ENCODE measurements at regions not wholly inside any gene's neighbourhood (a gene's known extent, or its start where the extent isn't known, plus 50 kb on each side); places are given as distances from the start of the nearest gene placed in this dataset.
"Not testable (repeated sequence)": the region's sequence is repeated elsewhere in the genome, so short reads cannot be mapped to it uniquely, and the experiment has no call there.

DNA sequence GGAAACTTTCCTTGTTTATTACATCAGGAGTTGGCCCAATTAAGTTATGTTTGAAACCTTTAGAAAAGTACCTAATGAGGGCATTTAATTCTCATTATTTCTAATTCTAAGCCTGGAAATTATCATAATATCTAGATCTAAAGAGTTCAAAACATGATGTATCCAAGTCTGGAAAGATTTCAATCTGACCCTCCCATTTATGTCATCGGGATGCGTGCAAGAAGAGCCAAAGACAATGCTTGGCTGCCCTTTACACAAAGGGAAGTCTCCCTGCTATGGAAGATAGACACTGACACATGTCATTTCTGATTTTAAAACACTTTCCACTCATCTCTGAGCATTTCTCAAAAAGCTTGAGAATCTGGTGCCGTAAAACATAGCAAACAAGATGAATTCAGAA is 222.4 kb downstream of the ANTXR2 start:
- DNase-seq, result no peak

DNA sequence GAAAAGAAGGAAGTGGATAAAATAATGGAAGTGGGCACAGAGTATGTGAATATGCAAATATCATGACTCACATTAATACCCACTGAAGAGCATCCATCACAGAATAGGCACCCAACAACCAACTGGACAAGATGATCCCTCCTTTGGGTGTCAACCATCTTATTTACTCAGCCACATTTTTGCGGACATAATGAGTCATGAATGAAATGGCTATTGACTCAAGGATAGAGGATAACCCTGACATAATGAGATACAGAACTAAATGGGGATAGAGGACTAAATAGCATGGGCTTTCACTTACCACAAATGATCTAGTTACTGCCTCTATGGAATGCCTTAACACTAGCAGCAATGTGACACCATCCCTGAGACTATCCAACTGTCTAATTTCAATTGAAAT is 224.7 kb downstream of the ANTXR2 start:
- DNase-seq, result no peak

DNA sequence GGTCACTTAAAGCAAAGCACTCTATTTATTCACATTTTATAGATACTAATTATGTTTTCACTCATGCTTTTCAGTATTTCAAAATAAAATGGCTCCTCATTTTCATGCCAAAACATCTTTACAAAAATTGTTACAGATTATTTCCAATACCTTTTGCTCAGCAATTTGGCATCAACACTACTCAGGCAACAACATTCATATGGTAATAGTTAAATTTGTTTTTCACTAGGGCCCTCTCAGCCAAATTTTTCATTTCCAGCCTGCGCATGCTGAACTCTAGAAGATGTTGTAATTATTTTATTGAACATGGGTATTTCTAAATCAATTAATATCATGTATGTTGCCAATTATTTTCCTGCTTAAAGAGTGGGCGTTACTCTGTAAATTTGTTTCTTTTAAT is 225.6 kb downstream of the ANTXR2 start:
- DNase-seq, result peak; percentile 38

DNA sequence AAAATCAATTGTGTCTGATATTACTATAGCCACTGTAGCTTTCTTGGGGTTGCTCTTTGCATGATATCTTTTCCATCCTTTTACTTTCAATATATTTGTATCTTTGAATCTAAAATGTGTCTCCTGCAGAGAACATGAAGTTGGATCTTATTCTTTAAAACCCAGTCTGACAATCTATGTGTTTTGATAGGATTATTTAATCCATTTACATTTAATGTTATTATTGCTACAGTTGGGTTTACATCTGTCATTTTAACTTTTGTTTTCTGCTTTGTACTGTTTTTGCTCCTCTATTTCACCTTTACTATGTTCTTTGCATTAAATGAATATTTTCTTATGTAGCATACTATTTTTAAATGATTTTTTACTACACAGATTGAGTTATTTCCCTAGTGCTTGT is 230.9 kb downstream of the ANTXR2 start:
- no peak for DNase-seq

DNA sequence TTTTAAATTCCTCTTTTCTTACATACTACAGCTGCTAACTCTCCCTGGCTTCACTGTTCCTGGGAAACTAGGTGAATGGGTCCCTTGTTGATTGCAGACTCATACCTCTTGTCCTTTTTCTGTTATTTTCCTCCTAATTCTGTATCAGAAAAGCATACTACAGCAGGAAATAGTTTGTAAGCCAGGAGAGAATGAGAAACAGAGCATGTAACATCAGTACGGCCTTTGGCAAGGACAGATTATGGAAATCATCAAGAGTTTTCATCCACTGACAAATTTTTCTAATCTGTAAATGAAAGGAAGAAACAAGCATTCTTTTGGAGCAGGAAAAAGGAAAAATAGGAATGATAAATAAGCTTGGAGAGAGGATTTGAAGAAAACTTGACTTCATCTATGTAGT is 239.2 kb downstream of the ANTXR2 start:
- DNase-seq, result peak; percentile 15

DNA sequence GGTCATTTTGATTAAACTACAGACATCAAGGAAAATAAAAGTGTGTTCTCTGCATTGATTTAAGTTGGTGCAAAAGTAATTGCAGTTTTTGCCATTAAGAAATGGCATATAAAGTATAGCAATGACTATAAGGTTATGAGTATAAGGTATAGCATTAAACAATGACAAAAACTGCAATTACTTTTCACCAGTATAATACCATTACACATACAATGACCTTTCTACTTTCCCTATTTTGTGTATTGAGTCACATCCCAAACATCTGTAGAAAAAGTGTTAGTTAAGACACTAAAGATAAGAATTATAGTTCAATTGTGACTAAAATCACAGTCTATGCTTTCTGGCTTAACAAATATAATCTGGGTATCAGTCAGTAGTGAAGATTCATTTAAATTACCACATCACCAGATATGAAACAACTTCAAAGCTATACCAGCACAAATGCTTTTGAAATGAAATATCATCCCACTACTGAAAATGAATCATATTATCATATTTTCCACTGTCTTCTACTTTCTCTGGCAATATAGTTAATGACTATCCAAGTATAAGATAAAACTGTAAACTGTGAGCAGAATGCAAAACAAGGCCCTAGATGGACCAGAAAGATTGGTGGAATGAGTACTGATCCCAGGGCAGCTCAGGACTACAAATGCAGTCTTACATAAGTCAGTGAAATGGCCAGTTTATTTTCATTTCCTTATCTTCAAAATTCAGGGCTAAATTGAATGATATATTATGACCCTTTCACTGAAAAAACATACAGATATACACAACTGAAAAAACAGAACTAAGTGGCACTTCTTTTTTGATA is 241.1 kb downstream of the ANTXR2 start:
- DNase-seq, result no peak

DNA sequence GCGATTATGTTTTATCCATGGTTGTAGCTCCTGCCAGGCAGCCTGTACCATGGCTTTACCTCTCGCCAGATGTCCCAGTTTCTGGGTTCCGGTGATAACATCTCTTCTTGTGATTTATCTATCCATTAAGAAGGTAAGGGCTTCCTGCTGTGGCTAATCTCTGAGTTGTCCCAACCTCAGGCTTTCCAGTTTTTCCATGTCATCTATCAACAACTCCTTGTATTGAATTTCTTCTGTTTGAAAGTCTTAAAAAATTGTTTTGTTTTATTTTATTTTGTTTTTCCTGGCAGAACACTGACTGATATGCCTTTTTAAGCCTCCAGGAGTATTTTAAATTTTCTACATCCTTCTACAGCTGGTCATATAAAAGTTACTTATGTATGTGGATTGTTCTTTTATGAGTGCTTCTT is 241.9 kb downstream of the ANTXR2 start:
- no peak for DNase-seq

DNA sequence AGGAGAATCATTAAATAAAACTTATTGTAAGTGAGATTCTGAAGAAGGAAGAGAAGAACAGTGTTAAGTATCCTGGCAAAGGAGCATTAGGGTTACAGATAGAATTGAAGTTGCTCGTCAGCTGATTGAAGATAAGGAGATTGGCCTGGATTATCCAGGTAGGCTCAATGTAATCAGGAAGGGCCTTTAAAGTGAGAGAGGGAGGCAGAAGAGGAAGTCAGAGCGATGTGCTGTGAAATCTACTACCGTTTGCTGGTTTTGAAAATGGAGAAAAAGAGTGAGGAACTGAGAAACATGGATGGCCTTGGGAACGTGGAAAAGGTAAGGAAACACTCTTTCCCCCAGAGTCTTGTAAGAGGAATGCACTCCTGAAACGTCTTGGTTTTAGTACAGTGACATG is 245.7 kb downstream of the ANTXR2 start:
- DNase-seq, result no peak

DNA sequence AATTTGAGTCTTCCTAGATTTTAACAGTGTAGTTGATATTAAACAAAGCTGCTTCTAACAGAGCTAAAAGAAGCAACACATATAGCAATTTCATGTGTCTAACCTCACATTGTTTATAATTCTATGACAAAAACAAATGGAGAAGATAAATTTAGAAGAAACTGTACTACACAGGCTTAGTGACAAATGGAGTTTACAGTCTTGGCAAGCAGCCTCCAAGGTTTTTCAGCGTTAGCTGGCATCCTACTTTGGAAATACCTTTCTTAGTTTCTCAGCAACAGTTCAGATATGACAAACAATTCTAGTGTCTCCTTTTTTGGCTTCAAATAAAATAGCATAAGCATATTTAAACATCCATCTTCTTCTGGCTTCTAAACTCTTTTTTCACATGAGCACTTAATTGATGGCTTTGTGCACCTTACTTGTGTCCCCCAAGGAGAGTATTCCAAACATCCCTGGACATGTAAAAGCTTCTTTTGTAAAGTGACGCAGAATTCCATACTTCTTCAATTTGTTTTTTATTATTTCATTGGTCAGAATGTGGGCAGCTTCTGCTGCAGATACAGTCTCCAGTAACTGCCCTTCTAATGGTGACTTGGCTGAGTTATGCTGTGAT is 249.8 kb downstream of the ANTXR2 start:
- DNase-seq, result peak; percentile 52

DNA sequence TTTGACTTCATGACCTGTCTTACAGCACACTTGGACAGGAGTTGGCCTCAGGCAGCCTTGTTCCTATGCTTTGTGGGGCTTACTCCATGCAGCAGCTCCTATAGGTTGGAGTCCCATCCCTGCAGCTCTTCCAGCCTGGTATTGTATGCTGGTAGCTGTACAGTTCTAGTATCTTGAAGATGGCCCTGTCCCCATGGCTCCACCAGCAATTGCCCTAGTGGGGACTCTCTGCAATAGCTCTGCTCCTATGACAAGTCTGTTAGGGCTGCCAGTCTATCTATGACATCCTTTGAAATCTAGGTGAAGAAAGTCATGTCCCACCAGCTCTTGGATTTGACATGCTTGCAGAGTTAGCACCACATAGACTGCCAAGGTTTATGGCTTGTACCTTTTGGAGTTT is 252.6 kb downstream of the ANTXR2 start:
- no peak for DNase-seq

DNA sequence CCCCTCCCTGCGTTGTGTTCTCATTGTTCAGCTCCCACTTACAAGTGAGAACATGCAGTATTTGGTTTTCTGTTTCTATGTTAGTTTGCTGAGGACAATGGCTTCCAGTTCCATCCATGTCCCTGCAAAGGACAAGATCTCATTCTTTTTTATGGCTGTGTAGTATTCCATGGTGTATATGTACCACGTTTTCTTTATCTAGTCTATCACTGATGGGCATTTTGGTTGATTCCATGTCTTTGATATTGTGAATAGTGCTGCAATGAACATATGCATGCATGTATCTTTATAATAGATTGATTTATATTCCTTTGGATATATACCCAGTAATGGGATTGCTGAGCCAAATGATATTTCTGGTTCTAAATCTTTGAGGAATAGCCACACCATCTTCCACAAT is 265.1 kb downstream of the ANTXR2 start:
- DNase-seq, result not testable (repeated sequence)

DNA sequence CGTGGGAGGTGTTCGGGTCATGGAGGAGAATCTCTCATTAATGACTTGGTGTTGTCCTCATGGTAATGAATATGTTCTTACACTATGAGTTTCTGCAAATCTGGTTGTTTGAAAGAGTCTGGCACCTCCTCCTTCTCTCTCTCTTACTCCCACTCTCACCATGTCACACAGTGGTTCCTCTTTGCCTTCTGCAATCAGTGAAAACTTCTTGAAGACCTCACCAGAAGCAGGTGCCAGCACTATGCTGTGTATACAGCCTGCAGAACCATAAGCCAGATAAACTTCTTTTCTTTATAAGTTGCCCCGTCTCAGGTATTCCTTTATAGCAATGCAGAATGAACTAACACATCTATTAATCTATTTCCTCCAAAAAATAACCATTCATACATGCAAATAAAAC is 275.0 kb downstream of the ANTXR2 start:
- no peak for DNase-seq

DNA sequence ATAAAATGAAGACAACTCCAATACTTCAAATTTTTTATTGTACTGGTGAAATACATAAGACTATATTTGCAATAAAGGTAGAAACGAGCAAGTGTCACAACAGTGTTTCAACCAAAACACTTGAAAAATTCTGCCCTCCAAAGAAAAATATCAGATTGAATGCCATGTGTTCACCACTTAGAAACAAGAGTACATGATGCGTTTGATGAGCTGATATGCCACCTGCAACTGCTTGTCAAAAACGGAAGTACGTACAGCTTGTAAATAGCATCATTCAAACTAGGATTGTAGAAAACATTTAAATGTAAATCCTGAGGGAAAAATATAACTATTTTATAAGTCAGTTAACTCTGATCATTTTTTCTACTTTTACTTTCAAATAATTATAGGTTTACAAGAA is 276.1 kb downstream of the ANTXR2 start:
- DNase-seq, result no peak

DNA sequence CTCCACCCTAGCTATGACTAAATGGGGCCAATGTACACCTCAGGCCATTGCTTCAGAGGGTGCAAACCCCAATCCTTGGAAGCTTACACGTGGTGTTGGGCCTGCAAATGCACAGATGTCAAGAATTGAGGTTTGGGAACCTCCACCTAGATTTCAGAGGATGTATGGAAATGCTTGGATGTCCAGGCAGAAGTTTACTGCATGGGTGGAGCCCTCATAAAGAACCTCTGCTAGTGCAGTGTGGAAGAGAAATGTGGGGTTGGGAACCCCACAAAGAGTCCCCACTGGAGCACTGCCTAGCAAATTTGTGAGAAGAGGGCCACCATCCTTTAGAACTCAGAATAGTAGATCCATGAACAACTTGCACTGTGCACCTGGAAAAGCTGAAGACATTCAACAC is 284.1 kb downstream of the ANTXR2 start:
- DNase-seq, result no peak

DNA sequence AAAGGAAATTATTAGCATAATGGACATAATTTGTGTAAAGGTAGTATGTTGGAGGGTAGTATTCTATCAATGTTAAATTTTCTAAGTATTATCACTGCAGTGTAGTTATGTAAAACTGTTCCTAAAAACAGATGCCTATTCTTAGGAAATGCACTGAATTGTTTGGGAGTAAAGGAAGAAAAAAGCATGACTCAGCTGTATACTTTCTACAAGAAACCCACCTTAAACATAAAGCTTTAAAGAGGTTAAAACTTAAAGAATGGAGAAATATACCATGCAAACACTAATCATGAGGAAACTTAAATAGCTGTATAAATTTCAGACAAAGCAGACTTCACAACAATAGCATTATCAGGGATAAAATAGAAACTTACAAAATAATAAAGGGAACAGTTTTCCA is 292.9 kb downstream of the ANTXR2 start:
- no peak for DNase-seq

DNA sequence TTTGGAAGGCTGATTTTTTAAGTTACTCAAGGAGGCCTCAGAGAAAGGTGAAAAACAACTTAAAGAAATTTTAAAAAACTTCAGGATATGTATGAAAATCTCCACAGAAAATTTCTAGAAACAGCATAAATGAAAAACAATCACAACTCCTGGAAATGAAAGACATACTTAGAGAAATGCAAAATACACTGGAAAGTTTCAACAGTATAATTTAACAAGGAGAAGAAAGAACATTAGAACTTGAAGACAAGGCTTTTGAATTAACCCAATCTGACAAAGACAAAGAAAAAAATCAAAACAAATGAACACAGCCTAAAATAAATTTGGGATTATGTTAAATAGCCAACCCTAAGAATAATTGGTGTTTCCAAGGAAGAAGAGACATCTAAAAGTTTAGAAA is 300.5 kb downstream of the ANTXR2 start:
- no peak for DNase-seq

DNA sequence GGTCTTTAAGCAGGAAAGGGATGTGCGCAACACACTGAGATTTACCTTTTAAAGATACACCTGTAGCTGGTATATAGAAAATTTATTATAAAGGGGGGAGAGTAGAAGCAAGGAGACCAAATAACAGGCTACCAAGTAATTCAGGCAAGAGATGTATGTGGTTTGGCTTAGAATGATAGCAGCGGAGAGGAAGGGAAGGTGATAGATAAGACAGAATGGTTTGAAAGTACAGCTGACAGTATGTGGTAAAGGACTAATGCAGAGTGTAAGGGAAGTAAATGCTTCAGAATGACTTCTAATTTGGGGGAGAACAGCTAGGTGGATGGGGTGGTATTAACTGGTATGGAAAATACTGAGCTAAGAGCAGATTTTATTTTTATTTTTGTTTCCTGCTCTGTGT is 308.9 kb downstream of the ANTXR2 start:
- DNase-seq, result no peak

DNA sequence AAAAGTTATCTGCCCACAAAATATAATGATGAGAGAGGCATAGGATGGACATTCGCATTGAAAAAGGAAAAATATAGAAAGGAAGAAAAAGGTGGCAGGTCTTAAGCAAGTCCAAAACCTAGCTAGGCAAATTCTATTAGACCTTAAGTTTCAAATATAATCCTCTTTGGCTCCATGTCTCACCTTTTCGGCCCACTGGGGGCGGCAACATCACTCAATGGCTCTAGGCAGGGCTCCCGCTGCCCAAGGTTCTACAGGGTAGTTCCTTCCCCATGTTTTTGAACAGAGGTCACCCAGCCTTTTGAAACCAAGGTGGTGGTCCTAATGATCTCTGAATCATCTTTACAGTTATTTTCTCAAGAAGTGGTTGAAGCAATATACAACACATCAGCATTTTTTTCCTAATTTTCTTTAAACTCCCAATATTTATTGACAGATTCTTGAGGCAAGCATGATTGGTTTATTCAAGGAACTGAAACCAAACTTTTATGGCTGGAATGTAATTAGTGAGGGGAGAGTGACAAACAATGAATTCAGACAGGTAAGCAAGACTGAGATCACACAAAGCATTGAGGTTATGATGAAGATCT is 309.4 kb downstream of the ANTXR2 start:
- DNase-seq, result no peak

DNA sequence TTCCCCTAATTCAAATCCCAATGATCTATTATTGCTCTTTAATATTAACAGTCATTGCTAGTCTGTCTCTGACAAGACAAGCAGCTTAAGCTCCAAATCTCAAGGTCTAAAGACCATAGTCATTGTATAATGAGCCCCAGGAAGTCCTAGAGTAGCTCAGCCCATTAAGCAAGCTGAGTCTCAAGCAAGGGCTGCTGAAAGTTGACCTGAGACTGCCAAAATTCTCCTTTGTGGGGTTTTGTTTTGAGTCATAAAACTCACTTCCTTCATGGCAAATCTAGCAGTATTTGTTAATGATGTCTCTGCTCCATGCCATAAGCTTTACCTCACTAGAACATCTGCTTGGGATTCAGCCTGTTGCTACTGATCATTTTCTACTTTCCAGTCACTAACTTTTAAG is 313.2 kb downstream of the ANTXR2 start:
- no peak for DNase-seq

DNA sequence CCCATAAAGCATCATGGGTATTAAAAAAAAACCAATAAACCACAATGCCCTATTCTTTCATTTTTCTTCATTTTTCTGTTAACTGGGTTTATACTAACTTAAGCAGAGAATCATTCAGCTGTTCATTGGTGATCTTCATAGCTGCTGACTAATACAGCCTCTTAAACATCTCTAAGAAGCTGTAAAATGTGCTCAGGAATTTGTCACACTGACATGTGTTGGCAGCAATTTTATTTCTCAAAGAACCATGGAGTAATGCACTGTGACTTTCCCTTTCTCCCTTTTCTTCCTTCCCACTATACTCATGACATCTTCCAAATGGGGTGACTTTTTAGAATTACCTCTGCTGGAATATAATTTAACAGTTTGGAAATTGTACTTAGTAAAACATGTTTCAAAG is 315.4 kb downstream of the ANTXR2 start:
- peak; percentile 18 for DNase-seq

DNA sequence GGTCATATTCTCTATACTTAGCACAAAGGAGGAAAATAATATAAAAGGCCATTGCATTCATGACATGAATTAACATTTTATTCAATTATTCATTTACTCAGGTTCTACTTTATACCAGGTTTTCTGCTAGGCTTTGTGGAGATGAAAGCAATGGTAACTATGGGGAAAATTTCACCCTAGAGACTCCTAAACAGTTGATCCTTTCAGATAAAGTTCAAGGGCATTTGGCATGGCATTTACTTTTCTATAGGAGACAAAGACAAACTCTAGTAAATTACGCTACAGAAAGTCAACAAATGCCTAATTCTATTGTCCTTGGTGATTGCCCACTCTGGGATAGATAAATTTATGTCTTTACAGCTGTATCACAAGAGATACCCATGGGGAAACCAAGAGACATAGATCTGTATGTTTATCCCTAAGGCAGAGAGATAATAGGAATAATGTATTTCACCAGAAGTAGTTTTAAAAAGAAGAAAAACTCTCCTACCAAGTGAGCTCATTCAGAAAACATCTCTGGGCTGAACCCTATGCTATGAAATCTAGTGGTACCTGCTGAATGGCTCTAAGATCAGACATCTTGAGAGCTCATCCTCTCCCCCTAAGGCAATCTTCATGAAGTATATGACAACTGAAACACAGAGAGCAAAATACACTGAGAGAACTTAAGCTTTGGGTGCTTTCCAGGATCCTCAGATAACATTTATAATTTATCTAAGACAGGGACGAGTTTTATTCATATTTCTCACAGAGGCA is 316.7 kb downstream of the ANTXR2 start:
- DNase-seq, result no peak

DNA sequence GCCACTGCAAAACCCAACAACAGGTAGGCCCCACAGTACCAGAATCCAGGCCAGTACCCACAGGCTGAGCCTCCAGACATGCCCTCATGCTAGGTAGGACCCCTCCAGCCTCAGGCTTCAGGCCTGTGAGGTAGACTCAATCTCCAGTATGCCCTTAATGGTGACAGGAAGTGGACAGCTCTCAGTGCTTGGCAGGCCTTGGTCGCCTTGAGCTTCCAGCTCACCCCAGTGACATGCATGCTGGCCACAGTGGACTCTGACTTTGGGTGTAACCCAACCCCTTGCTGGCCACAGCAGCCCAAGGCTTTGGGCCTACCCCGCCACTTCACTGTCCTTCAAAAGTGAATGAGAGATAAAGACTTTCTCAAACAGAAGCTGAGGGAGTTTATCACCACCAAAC is 324.2 kb downstream of the ANTXR2 start:
- DNase-seq, result no peak

DNA sequence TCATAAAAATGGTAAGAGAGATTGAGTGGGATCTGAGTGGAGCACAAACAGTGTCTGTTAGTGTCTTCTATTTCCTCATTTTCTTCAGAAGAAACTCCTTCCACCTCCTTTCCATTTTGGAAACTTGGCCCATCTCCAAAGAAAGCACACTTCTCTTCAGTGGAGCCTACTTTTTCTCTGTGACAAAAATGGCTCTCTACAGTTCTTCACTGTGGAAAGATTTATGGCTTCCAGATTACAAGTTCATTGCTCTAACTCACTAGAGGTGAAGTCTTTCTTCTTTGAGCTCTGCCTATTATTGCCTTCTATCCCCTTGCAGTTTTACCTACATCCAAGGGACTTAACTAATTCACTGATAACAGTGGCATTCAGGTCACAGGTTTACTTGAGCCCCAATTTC is 325.8 kb downstream of the ANTXR2 start:
- DNase-seq, result no peak

All from tongue (tissue), 1 donor.